CD4-positive, alpha-beta memory T cell (primary cell): ENCODE measurements at regions not wholly inside any gene's neighbourhood (a gene's known extent, or its start where the extent isn't known, plus 50 kb on each side); places are given as distances from the start of the nearest gene placed in this dataset.

ENCODE experiments used
- CTCF ChIA-PET: fragments of 350-600 bp; sonication (Branson Sonifier 250); formaldehyde crosslinking; loops from one replicate; lab custom pipeline; 2021; ENCODE audit warnings: inconsistent platforms; ENCODE audit not compliant: partially characterized antibody; lab: Charles Lee
- POLR2A ChIA-PET: fragments of 350-600 bp; sonication (Branson Sonifier 250); formaldehyde crosslinking; loops from one replicate; lab custom pipeline; 2021; ENCODE audit not compliant: partially characterized antibody; lab: Charles Lee
- DNase-seq, 5 donors: peaks; one replicate each; pipeline versions ENCODE4 v3.0.0 to v3.0.0-alpha.2; 2020 to 2022; ENCODE audit warnings: mixed read lengths in 1 of 5
- H3K27ac ChIP-seq: one replicate; pipeline ENCODE4 v1.7.0; 2013; ENCODE audit warnings: low read depth, low read length
- H3K27me3 ChIP-seq: 2 replicates; pipeline ENCODE4 v1.7.0; 2013; ENCODE audit warnings: mild to moderate bottlenecking, low read length, moderate library complexity; ENCODE audit not compliant: insufficient read depth
- H3K36me3 ChIP-seq: 2 replicates; pipeline ENCODE4 v1.7.0; 2013; ENCODE audit warnings: mild to moderate bottlenecking, low read length, moderate library complexity; ENCODE audit not compliant: insufficient read depth
- H3K4me1 ChIP-seq: 2 replicates; pipeline ENCODE4 v1.7.0; 2013; ENCODE audit warnings: mild to moderate bottlenecking, low read length, moderate library complexity; ENCODE audit not compliant: insufficient read depth
- H3K4me3 ChIP-seq, 2 donors: one replicate each; pipeline ENCODE4 v1.7.0; 2013; ENCODE audit warnings: low read length in 2 of 2, mild to moderate bottlenecking in 1 of 2
- H3K9me3 ChIP-seq, 2 donors: one replicate each; pipeline ENCODE4 v1.7.0; 2013; ENCODE audit warnings: low read length in 2 of 2, control low read depth in 1 of 2; ENCODE audit not compliant: control insufficient read depth in 1 of 2
- H3K27ac Mint-ChIP-seq, 7 donors: one replicate each; pipeline ENCODE4 v1.8.0; 2020 to 2021; ENCODE audit warnings: mixed read lengths in 7 of 7, mild to moderate bottlenecking in 6 of 7, inconsistent platforms in 3 of 7, moderate library complexity in 3 of 7
- H3K27me3 Mint-ChIP-seq, 2 donors: one replicate each; pipeline ENCODE4 v1.8.0; 2020 to 2021; ENCODE audit warnings: mixed read lengths in 2 of 2
- H3K36me3 Mint-ChIP-seq, 2 donors: one replicate each; pipeline ENCODE4 v1.8.0; 2020 to 2021; ENCODE audit warnings: mixed read lengths in 2 of 2, inconsistent platforms in 1 of 2, mild to moderate bottlenecking in 1 of 2
- H3K4me1 Mint-ChIP-seq, 4 donors: one replicate each; pipeline ENCODE4 v1.8.0; 2020 to 2021; ENCODE audit warnings: mixed read lengths in 4 of 4, mild to moderate bottlenecking in 1 of 4
- H3K4me3 Mint-ChIP-seq, 8 donors: one replicate each; pipeline ENCODE4 v1.8.0; 2020 to 2021; ENCODE audit warnings: mixed read lengths in 8 of 8, mild to moderate bottlenecking in 7 of 8, moderate library complexity in 6 of 8, inconsistent platforms in 3 of 8
- H3K9me3 Mint-ChIP-seq, 8 donors: one replicate each; pipeline ENCODE4 v1.8.0; 2020 to 2021; ENCODE audit warnings: mixed read lengths in 8 of 8, mild to moderate bottlenecking in 5 of 8, inconsistent platforms in 3 of 8, moderate library complexity in 1 of 8
- intact Hi-C: fragments of 100-400 bp; cut with micrococcal nuclease; formaldehyde crosslinking; loops from one replicate; pipeline ENCODE4 v1.15.1; 2023

DNA sequence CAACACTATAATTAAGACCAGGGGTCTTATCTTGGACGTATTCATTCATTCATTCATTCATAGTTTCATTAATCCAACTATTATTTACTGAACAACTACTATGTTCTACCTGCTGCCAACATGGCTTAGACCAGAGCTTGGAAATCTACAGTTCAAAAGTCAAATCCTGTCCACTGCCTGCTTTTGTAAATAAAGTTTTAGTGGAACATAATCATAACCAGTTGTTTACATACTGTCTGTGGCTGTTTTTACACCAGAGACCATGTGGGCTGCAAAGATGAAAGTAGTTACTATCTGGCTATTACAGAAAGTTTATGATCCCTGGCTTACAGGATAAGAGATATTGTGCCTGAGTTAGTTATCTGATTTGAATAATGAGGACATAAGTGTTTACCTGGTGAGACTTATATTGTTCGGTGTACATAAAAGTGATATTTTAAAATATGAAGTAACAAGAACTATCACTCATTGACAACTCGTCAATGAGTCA, 567.7 kb downstream of the TFAP2B start:
- Mint-ChIP-seq H3K9me3 (peaks cover 3 to 14% (median 4%) of the 10 kb centered on the region in 8 donors), H3K4me1 (no peaks in the 10 kb centered on the region), H3K27ac (no peak overlapping the region), H3K27me3 (no peaks in the 10 kb centered on the region), H3K4me3 (no peak overlapping the region), H3K36me3 (no peaks in the 10 kb centered on the region)
- H3K4me1 ChIP-seq: no peaks in the 10 kb centered on the region
- H3K4me3 ChIP-seq: no peak overlapping the region
- intact Hi-C loops: no loop called here
- no peak for DNase-seq
- no peaks in the 10 kb centered on the region for H3K36me3 ChIP-seq
- no peak overlapping the region for H3K27ac ChIP-seq
- no peaks in the 10 kb centered on the region for H3K27me3 ChIP-seq
- ChIA-PET CTCF (no interaction called here), POLR2A (no interaction called here)
- no peaks in the 10 kb centered on the region for H3K9me3 ChIP-seq

DNA sequence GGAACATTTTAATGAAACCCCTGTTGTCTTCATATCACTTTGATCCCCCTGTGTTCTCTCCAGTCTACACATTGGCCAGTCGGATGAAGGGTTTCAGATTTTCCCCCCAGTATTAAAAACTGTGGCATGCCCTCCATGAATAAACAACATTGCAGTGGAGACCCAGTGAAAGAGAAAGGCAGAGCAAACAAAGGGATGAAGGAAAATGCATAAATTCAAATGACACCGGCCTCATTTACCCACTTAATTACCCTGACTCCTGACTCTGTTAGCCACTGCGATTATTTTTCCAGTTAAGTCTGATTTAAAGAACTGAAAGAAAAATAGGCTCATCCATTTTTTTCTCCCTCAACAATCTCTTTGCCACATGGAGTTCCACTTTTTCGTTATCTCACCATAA, 569.2 kb downstream of the TFAP2B start:
- Histone ChIP-seq H3K9me3 (no peaks in the 10 kb centered on the region), H3K27me3 (no peaks in the 10 kb centered on the region), H3K36me3 (no peaks in the 10 kb centered on the region), H3K27ac (no peak overlapping the region), H3K4me3 (no peak overlapping the region), H3K4me1 (no peaks in the 10 kb centered on the region)
- Mint-ChIP-seq H3K36me3 (no peaks in the 10 kb centered on the region), H3K4me1 (no peaks in the 10 kb centered on the region), H3K4me3 (no peak overlapping the region), H3K27ac (no peak overlapping the region), H3K27me3 (no peaks in the 10 kb centered on the region), H3K9me3 (peaks cover 3 to 14% (median 7%) of the 10 kb centered on the region in 8 donors)
- intact Hi-C loops: no loop called here
- no peak for DNase-seq
- ChIA-PET POLR2A (no interaction called here), CTCF (no interaction called here)

- intact Hi-C loops: no loop called here
Measured at GRCh38 chr6:51394061-51394460, 575.4 kb downstream of the TFAP2B start.

DNA sequence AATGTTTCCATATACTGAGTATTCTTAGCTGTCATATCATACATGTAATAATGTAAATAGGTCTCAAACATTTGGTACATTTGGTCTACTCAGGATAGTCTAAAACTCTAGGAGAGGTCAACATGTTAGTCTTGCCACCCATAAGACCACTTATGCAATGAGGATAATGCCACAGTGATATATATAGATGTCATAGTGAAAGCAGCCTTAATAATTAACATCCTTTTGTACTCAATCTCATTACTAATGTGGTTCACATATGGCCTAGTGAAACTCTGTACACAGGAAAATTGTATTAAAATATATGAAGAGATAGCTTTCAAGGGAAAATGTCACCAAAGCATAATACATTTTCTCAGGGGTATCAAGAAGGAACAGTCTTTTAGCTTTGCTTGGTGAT, 577.9 kb downstream of the TFAP2B start:
- no peaks in the 10 kb centered on the region for H3K36me3 Mint-ChIP-seq
- peaks cover 0 to 10% (median 4%) of the 10 kb centered on the region in 8 donors for H3K9me3 Mint-ChIP-seq
- H3K27ac Mint-ChIP-seq: no peak overlapping the region
- no peak overlapping the region for H3K4me3 ChIP-seq
- H3K36me3 ChIP-seq: no peaks in the 10 kb centered on the region
- ChIA-PET CTCF (no interaction called here), POLR2A (no interaction called here)
- H3K27me3 ChIP-seq: no peaks in the 10 kb centered on the region
- no peaks in the 10 kb centered on the region for H3K4me1 ChIP-seq
- no peaks in the 10 kb centered on the region for H3K4me1 Mint-ChIP-seq
- H3K4me3 Mint-ChIP-seq: no peak overlapping the region
- DNase-seq: no peak
- H3K27me3 Mint-ChIP-seq: no peaks in the 10 kb centered on the region
- H3K9me3 ChIP-seq: no peaks in the 10 kb centered on the region
- no peak overlapping the region for H3K27ac ChIP-seq
- intact Hi-C loops: no loop called here

More at GRCh38 chr6:51394061-51394460, 575.4 kb downstream of the TFAP2B start:
- H3K27ac ChIP-seq: no peak overlapping the region
- no peak overlapping the region for H3K27ac Mint-ChIP-seq
- no peaks in the 10 kb centered on the region for H3K27me3 ChIP-seq
- ChIA-PET POLR2A (no interaction called here), CTCF (no interaction called here)
- H3K9me3 Mint-ChIP-seq: peaks cover 0 to 13% (median 4%) of the 10 kb centered on the region in 8 donors
- no peaks in the 10 kb centered on the region for H3K9me3 ChIP-seq
- no peak overlapping the region for H3K4me3 Mint-ChIP-seq
- H3K4me3 ChIP-seq: no peak overlapping the region
- H3K4me1 Mint-ChIP-seq: no peaks in the 10 kb centered on the region
- no peaks in the 10 kb centered on the region for H3K36me3 Mint-ChIP-seq
- H3K36me3 ChIP-seq: no peaks in the 10 kb centered on the region
- H3K4me1 ChIP-seq: no peaks in the 10 kb centered on the region
- no peak for DNase-seq
- no peaks in the 10 kb centered on the region for H3K27me3 Mint-ChIP-seq

GRCh38 chr6:51398064-51398705, 579.5 kb downstream of the TFAP2B start:
- Histone ChIP-seq H3K4me1 (no peaks in the 10 kb centered on the region), H3K27ac (no peak overlapping the region), H3K27me3 (no peaks in the 10 kb centered on the region), H3K4me3 (no peak overlapping the region), H3K36me3 (no peaks in the 10 kb centered on the region), H3K9me3 (no peaks in the 10 kb centered on the region)
- H3K4me3 Mint-ChIP-seq: no peak overlapping the region
- no peaks in the 10 kb centered on the region for H3K4me1 Mint-ChIP-seq
- DNase-seq: no peak
- intact Hi-C loops: no loop called here
- no peaks in the 10 kb centered on the region for H3K27me3 Mint-ChIP-seq
- H3K27ac Mint-ChIP-seq: no peak overlapping the region
- CTCF ChIA-PET: no interaction called here
- no peaks in the 10 kb centered on the region for H3K36me3 Mint-ChIP-seq
- POLR2A ChIA-PET: no interaction called here
- H3K9me3 Mint-ChIP-seq: peaks cover 0 to 5% (median 0%) of the 10 kb centered on the region in 8 donors

- ChIA-PET POLR2A (no interaction called here), CTCF (no interaction called here)
- no peaks in the 10 kb centered on the region for H3K36me3 Mint-ChIP-seq
- no peak overlapping the region for H3K4me3 Mint-ChIP-seq
- no peaks in the 10 kb centered on the region for H3K9me3 ChIP-seq
- H3K27me3 Mint-ChIP-seq: no peaks in the 10 kb centered on the region
- no peaks in the 10 kb centered on the region for H3K4me1 ChIP-seq
- H3K36me3 ChIP-seq: no peaks in the 10 kb centered on the region
- peaks cover 0 to 4% (median 0%) of the 10 kb centered on the region in 8 donors for H3K9me3 Mint-ChIP-seq
- no peaks in the 10 kb centered on the region for H3K27me3 ChIP-seq
- DNase-seq: no peak
- no peaks in the 10 kb centered on the region for H3K4me1 Mint-ChIP-seq
- no peak overlapping the region for H3K27ac Mint-ChIP-seq
- H3K4me3 ChIP-seq: no peak overlapping the region
- no peak overlapping the region for H3K27ac ChIP-seq
- intact Hi-C loops: no loop called here
Measured at GRCh38 chr6:51398793-51399192, 580.1 kb downstream of the TFAP2B start.

DNA sequence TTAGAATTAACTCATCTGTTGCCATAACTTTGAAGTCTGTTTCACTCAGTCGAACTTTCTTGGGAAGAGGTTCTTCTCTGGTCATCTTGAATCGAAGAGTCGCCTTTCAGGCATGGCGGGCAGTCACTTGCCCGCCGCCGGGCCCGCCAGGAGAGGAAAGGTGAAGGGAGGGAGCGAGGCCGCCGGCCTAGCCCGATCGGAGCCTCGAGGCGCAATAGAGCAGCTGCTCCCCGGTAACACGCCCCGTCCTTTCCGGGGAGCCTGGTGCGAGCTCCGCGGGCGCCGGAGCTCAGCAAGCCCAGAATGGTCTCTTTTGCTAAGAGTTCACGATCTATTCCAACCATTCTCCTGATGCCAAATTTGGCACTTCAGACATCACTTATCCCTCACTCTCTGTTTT, 591.8 kb downstream of the TFAP2B start:
- no peak overlapping the region for H3K27ac ChIP-seq
- H3K4me3 Mint-ChIP-seq: no peak overlapping the region
- no peaks in the 10 kb centered on the region for H3K4me1 Mint-ChIP-seq
- H3K36me3 ChIP-seq: no peaks in the 10 kb centered on the region
- no peak overlapping the region for H3K27ac Mint-ChIP-seq
- ChIA-PET CTCF (no interaction called here), POLR2A (no interaction called here)
- peaks cover 2 to 13% (median 7%) of the 10 kb centered on the region in 8 donors for H3K9me3 Mint-ChIP-seq
- H3K4me3 ChIP-seq: no peak overlapping the region
- H3K4me1 ChIP-seq: no peaks in the 10 kb centered on the region
- intact Hi-C loops: no loop called here
- peaks cover 0 to 3% of the 10 kb centered on the region in 2 donors for H3K9me3 ChIP-seq
- DNase-seq: no peak
- no peaks in the 10 kb centered on the region for H3K27me3 Mint-ChIP-seq
- H3K36me3 Mint-ChIP-seq: no peaks in the 10 kb centered on the region
- no peaks in the 10 kb centered on the region for H3K27me3 ChIP-seq
